ENCODE measurements at regions not wholly inside any gene's neighbourhood (a gene's known extent, or its start where the extent isn't known, plus 50 kb on each side); places are given as distances from the start of the nearest gene placed in this dataset.

GRCh38 chr4:178899084-178899483 is 1456.8 kb upstream of the AGA start:
- no peaks in the 10 kb centered on the region for H3K36me3 ChIP-seq (ENCODE audit: insufficient read depth, low read length)
- H3K27me3 ChIP-seq (ENCODE audit: insufficient read depth, low read length), result no peaks in the 10 kb centered on the region
- H3K9me3 ChIP-seq (ENCODE audit: low read length), result no peaks in the 10 kb centered on the region
- no peak overlapping the region for H3K4me3 ChIP-seq (ENCODE audit: low read length)
- no peak overlapping the region for H2AFZ ChIP-seq (ENCODE audit: low read depth, low read length)
- no peaks in the 10 kb centered on the region for H3K4me1 ChIP-seq (ENCODE audit: insufficient read depth, low read length)

GRCh38 chr4:178917756-178918155 is 1475.5 kb upstream of the AGA start:
- H3K36me3 ChIP-seq (ENCODE audit: insufficient read depth, low read length), result no peaks in the 10 kb centered on the region
- no peak overlapping the region for H3K4me3 ChIP-seq (ENCODE audit: low read length)
- no peaks in the 10 kb centered on the region for H3K27me3 ChIP-seq (ENCODE audit: insufficient read depth, low read length)
- H3K4me1 ChIP-seq (ENCODE audit: insufficient read depth, low read length), result no peaks in the 10 kb centered on the region
- H3K9me3 ChIP-seq (ENCODE audit: low read length), result no peaks in the 10 kb centered on the region
- H2AFZ ChIP-seq (ENCODE audit: low read depth, low read length), result no peak overlapping the region

- no peaks in the 10 kb centered on the region for H3K4me1 ChIP-seq (ENCODE audit: insufficient read depth, low read length)
- H2AFZ ChIP-seq (ENCODE audit: low read depth, low read length), result no peak overlapping the region
- no peak overlapping the region for H3K4me3 ChIP-seq (ENCODE audit: low read length)
- H3K36me3 ChIP-seq (ENCODE audit: insufficient read depth, low read length), result no peaks in the 10 kb centered on the region
- H3K9me3 ChIP-seq (ENCODE audit: low read length), result no peaks in the 10 kb centered on the region
- H3K27me3 ChIP-seq (ENCODE audit: insufficient read depth, low read length), result no peaks in the 10 kb centered on the region
Observed at GRCh38 chr4:178937130-178937529, 1494.9 kb upstream of the AGA start.

GRCh38 chr4:178941975-178942374 is 1499.7 kb upstream of the AGA start:
- Histone ChIP-seq H3K27me3 (ENCODE audit: insufficient read depth, low read length) (no peaks in the 10 kb centered on the region), H3K36me3 (ENCODE audit: insufficient read depth, low read length) (no peaks in the 10 kb centered on the region), H3K4me3 (ENCODE audit: low read length) (no peak overlapping the region)

GRCh38 chr4:178953447-178954120 is 1511.3 kb upstream of the AGA start:
- Histone ChIP-seq H3K4me3 (ENCODE audit: low read length) (no peak overlapping the region), H3K4me1 (ENCODE audit: insufficient read depth, low read length) (no peaks in the 10 kb centered on the region), H3K9me3 (ENCODE audit: low read length) (no peaks in the 10 kb centered on the region), H3K27me3 (ENCODE audit: insufficient read depth, low read length) (no peaks in the 10 kb centered on the region), H2AFZ (ENCODE audit: low read depth, low read length) (no peak overlapping the region), H3K36me3 (ENCODE audit: insufficient read depth, low read length) (no peaks in the 10 kb centered on the region)

More at GRCh38 chr4:178941975-178942374, 1499.7 kb upstream of the AGA start:
- Histone ChIP-seq H2AFZ (ENCODE audit: low read depth, low read length) (no peak overlapping the region), H3K4me1 (ENCODE audit: insufficient read depth, low read length) (no peaks in the 10 kb centered on the region), H3K9me3 (ENCODE audit: low read length) (no peaks in the 10 kb centered on the region)

GRCh38 chr4:178955614-178956013 is 1513.4 kb upstream of the AGA start:
- H3K4me3 ChIP-seq (ENCODE audit: low read length), result no peak overlapping the region
- H3K36me3 ChIP-seq (ENCODE audit: insufficient read depth, low read length), result no peaks in the 10 kb centered on the region
- no peaks in the 10 kb centered on the region for H3K4me1 ChIP-seq (ENCODE audit: insufficient read depth, low read length)
- H2AFZ ChIP-seq (ENCODE audit: low read depth, low read length), result no peak overlapping the region
- H3K9me3 ChIP-seq (ENCODE audit: low read length), result no peaks in the 10 kb centered on the region
- H3K27me3 ChIP-seq (ENCODE audit: insufficient read depth, low read length), result no peaks in the 10 kb centered on the region

GRCh38 chr4:178958725-178959440 is 1516.6 kb upstream of the AGA start:
- Histone ChIP-seq H3K27me3 (ENCODE audit: insufficient read depth, low read length) (no peaks in the 10 kb centered on the region), H3K4me1 (ENCODE audit: insufficient read depth, low read length) (no peaks in the 10 kb centered on the region), H2AFZ (ENCODE audit: low read depth, low read length) (no peak overlapping the region), H3K9me3 (ENCODE audit: low read length) (no peaks in the 10 kb centered on the region), H3K36me3 (ENCODE audit: insufficient read depth, low read length) (no peaks in the 10 kb centered on the region), H3K4me3 (ENCODE audit: low read length) (no peak overlapping the region)

- no peak overlapping the region for H2AFZ ChIP-seq (ENCODE audit: low read depth, low read length)
- H3K4me3 ChIP-seq (ENCODE audit: low read length), result no peak overlapping the region
- H3K27me3 ChIP-seq (ENCODE audit: insufficient read depth, low read length), result no peaks in the 10 kb centered on the region
- no peaks in the 10 kb centered on the region for H3K9me3 ChIP-seq (ENCODE audit: low read length)
- no peaks in the 10 kb centered on the region for H3K36me3 ChIP-seq (ENCODE audit: insufficient read depth, low read length)
- H3K4me1 ChIP-seq (ENCODE audit: insufficient read depth, low read length), result no peaks in the 10 kb centered on the region
Observed at GRCh38 chr4:178963446-178964045, 1521.3 kb upstream of the AGA start.

- H3K4me1 ChIP-seq (ENCODE audit: insufficient read depth, low read length), result no peaks in the 10 kb centered on the region
Observed at GRCh38 chr4:178966644-178967043, 1524.4 kb upstream of the AGA start.

GRCh38 chr4:178970433-178971140 is 1528.3 kb upstream of the AGA start:
- H3K4me1 ChIP-seq (ENCODE audit: insufficient read depth, low read length), result no peaks in the 10 kb centered on the region

More at GRCh38 chr4:178966644-178967043, 1524.4 kb upstream of the AGA start:
- H3K36me3 ChIP-seq (ENCODE audit: insufficient read depth, low read length), result no peaks in the 10 kb centered on the region
- H3K9me3 ChIP-seq (ENCODE audit: low read length), result no peaks in the 10 kb centered on the region
- no peaks in the 10 kb centered on the region for H3K27me3 ChIP-seq (ENCODE audit: insufficient read depth, low read length)
- H2AFZ ChIP-seq (ENCODE audit: low read depth, low read length), result no peak overlapping the region
- no peak overlapping the region for H3K4me3 ChIP-seq (ENCODE audit: low read length)

GRCh38 chr4:178976861-178977260 is 1534.6 kb upstream of the AGA start:
- no peaks in the 10 kb centered on the region for H3K27me3 ChIP-seq (ENCODE audit: insufficient read depth, low read length)

More at GRCh38 chr4:178970433-178971140, 1528.3 kb upstream of the AGA start:
- no peak overlapping the region for H3K4me3 ChIP-seq (ENCODE audit: low read length)
- no peaks in the 10 kb centered on the region for H3K27me3 ChIP-seq (ENCODE audit: insufficient read depth, low read length)
- no peak overlapping the region for H2AFZ ChIP-seq (ENCODE audit: low read depth, low read length)
- H3K36me3 ChIP-seq (ENCODE audit: insufficient read depth, low read length), result no peaks in the 10 kb centered on the region
- H3K9me3 ChIP-seq (ENCODE audit: low read length), result no peaks in the 10 kb centered on the region

GRCh38 chr4:178993306-178993705 is 1551.1 kb upstream of the AGA start:
- Histone ChIP-seq H3K27me3 (ENCODE audit: insufficient read depth, low read length) (no peaks in the 10 kb centered on the region), H3K4me1 (ENCODE audit: insufficient read depth, low read length) (no peaks in the 10 kb centered on the region), H3K9me3 (ENCODE audit: low read length) (no peaks in the 10 kb centered on the region), H3K4me3 (ENCODE audit: low read length) (no peak overlapping the region), H2AFZ (ENCODE audit: low read depth, low read length) (no peak overlapping the region), H3K36me3 (ENCODE audit: insufficient read depth, low read length) (no peaks in the 10 kb centered on the region)

More at GRCh38 chr4:178976861-178977260, 1534.6 kb upstream of the AGA start:
- Histone ChIP-seq H2AFZ (ENCODE audit: low read depth, low read length) (no peak overlapping the region), H3K4me3 (ENCODE audit: low read length) (no peak overlapping the region), H3K4me1 (ENCODE audit: insufficient read depth, low read length) (no peaks in the 10 kb centered on the region), H3K36me3 (ENCODE audit: insufficient read depth, low read length) (no peaks in the 10 kb centered on the region), H3K9me3 (ENCODE audit: low read length) (no peaks in the 10 kb centered on the region)

- H3K27me3 ChIP-seq (ENCODE audit: insufficient read depth, low read length), result no peaks in the 10 kb centered on the region
- H2AFZ ChIP-seq (ENCODE audit: low read depth, low read length), result no peak overlapping the region
- no peaks in the 10 kb centered on the region for H3K4me1 ChIP-seq (ENCODE audit: insufficient read depth, low read length)
- no peak overlapping the region for H3K4me3 ChIP-seq (ENCODE audit: low read length)
- H3K9me3 ChIP-seq (ENCODE audit: low read length), result no peaks in the 10 kb centered on the region
- no peaks in the 10 kb centered on the region for H3K36me3 ChIP-seq (ENCODE audit: insufficient read depth, low read length)
Observed at GRCh38 chr4:179001918-179002317, 1559.7 kb upstream of the AGA start.

Measured in neuron (in vitro differentiated cells).